ENCODE measurements at regions not wholly inside any gene's neighbourhood (a gene's known extent, or its start where the extent isn't known, plus 50 kb on each side); places are given as distances from the start of the nearest gene placed in this dataset.

DNA sequence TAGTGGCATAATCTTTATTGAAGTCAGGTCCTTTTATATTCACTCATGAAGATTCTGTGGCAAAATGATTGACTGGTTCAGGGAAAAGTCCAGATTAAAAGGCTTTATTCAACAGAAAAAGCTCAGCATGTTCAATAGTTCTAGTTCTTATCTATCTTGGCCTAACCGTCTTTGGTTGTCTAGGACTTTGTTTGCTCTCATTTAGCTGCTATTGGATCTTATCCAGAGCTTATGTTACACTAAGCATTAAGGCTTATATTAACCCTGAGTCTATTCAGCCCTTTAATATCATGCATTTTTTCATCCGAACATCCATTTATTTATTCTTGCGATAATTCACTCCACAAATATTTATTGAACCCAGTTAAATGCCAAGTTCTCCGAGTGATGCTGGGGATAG lies 601.0 kb upstream of the SGO1 start:
- Histone ChIP-seq H2AFZ (no peak overlapping the region), H3F3A (ENCODE audit: insufficient read depth) (no peaks in the 10 kb centered on the region), H3K36me3 (ENCODE audit: low read depth) (no peaks in the 10 kb centered on the region), H3K4me3 (no peak overlapping the region), H3K4me2 (ENCODE audit: unreplicated experiment) (no peak overlapping the region), H3K27me3 (replicated peaks; ENCODE audit: insufficient read depth) (no peaks in the 10 kb centered on the region), H3K4me1 (ENCODE audit: insufficient read depth) (no peaks in the 10 kb centered on the region), H3K79me2 (ENCODE audit: insufficient read depth) (no peaks in the 10 kb centered on the region), H3K9me3 (ENCODE audit: low read depth) (no peaks in the 10 kb centered on the region), H3K27ac (no peak overlapping the region), H4K20me1 (ENCODE audit: insufficient read depth) (no peaks in the 10 kb centered on the region), H3K9me2 (ENCODE audit: insufficient read depth) (no peaks in the 10 kb centered on the region), H3K9ac (no peak overlapping the region)
- no peak for DNase-seq
- 64 to 68% methylated on average over 4 of the region's 4 CpGs for WGBS, 2 experiments (ENCODE audit: low coverage in 1 of 2, low lambda C conversion rate in 2 of 2, missing lambda C conversion rate in 2 of 2)
- TF ChIP-seq EZH2 (IDR thresholded peaks at IDR 0.05; ENCODE audit: insufficient read depth, poor library complexity, severe bottlenecking) = no peak
- no peak for TF ChIP-seq EZH2phosphoT487 (IDR thresholded peaks at IDR 0.05; ENCODE audit: insufficient read depth, low read depth)
- in situ Hi-C loops (cut with MboI) = no loop called here

DNA sequence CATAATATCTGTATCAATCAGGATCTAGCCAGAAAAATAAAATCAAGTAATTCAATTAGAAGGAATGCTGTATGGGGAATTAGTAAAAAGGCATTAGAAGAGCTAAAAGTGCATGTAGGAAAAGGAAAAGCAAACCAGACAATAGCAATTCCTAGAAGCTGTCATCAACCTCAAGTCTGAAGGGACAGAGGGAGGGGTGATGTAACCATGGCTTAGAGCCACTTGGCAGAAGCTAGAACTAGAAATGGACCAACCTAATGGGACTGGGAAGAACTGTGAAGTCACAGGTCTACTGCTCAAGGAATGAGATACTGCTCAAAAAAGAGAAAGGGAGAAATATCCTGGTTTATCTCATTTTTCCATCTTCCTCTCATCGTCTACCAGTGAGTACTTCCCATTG lies 590.7 kb upstream of the SGO1 start:
- H3K4me3 ChIP-seq = no peak overlapping the region
- 39 to 75% methylated on average over 1 of the region's 1 CpG for WGBS, 2 experiments (ENCODE audit: low coverage in 1 of 2, low lambda C conversion rate in 2 of 2, missing lambda C conversion rate in 2 of 2)
- DNase-seq = no peak

DNA sequence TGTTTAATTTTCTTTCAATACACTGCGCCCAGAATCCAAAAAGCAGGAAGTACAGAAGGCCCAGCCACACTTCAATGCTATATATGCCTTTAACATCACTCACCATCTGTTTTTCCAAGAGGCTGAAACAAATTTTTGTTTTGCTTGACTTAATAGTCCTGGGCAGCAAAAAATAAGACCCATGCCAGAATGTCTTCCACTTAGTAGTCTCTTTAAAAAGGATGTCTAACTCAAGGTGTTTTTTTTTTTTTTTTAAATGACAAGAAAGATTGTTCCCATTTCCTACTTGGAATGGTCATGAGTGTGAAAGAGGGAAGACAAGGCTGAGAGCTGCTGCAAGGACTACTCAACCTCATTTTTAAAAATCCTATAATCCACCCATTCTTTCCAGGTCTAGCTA lies 590.3 kb upstream of the SGO1 start:
- no peaks in the 10 kb centered on the region for H3K9me2 ChIP-seq (ENCODE audit: insufficient read depth)
- in situ Hi-C loops (cut with MboI) = no loop called here

More for the DNA sequence above, 590.7 kb upstream of the SGO1 start:
- H3K9me3 ChIP-seq (ENCODE audit: low read depth) = no peaks in the 10 kb centered on the region
- no peaks in the 10 kb centered on the region for H4K20me1 ChIP-seq (ENCODE audit: insufficient read depth)
- no peaks in the 10 kb centered on the region for H3K79me2 ChIP-seq (ENCODE audit: insufficient read depth)
- in situ Hi-C loops (cut with MboI) = no loop called here
- H3K4me2 ChIP-seq (ENCODE audit: unreplicated experiment) = no peak overlapping the region
- no peaks in the 10 kb centered on the region for H3F3A ChIP-seq (ENCODE audit: insufficient read depth)
- no peaks in the 10 kb centered on the region; the same call in 1 of the 2 replicates for H3K27me3 ChIP-seq (replicated peaks; ENCODE audit: insufficient read depth)
- H3K9me2 ChIP-seq (ENCODE audit: insufficient read depth) = no peaks in the 10 kb centered on the region
- TF ChIP-seq EZH2phosphoT487 (IDR thresholded peaks at IDR 0.05; ENCODE audit: insufficient read depth, low read depth) = no peak
- no peak for TF ChIP-seq EZH2 (IDR thresholded peaks at IDR 0.05; ENCODE audit: insufficient read depth, poor library complexity, severe bottlenecking)
- H3K36me3 ChIP-seq (ENCODE audit: low read depth) = no peaks in the 10 kb centered on the region
- no peak overlapping the region for H3K9ac ChIP-seq
- no peak overlapping the region for H2AFZ ChIP-seq
- H3K4me1 ChIP-seq (ENCODE audit: insufficient read depth) = no peaks in the 10 kb centered on the region
- H3K27ac ChIP-seq = no peak overlapping the region

DNA sequence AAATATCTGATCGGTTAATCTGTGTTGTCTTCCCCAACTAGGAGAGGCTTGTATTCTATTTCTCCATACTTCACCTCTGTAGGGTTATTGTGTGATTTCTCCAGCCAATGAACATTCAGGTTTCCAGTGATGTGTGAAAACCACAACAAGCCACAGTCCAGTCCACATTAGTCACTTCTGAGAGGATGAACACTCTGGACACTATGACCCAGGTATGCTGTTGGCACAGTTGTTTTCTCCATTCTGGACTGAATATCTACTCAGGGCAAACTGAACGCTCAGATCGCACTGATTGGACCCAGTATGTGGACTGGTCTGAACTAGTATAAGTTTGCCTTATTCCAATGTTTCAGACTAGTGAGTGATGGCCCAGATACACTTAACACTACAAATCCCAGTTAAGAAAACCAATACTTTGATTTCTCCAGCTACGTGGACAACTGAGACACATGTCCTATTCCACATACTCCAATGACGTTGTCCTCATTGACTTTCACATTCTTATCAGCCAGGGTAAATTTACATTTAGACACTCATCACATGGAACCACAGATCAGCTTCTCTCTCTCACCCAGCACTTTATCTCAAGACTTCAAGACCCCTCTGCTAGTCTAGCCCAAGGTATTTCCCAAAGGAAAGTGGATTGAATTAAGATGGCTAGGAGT lies 587.4 kb upstream of the SGO1 start:
- in situ Hi-C loops (cut with MboI) = no loop called here

More for the DNA sequence above, 590.3 kb upstream of the SGO1 start:
- H3K36me3 ChIP-seq (ENCODE audit: low read depth) = no peaks in the 10 kb centered on the region
- H3K4me3 ChIP-seq = no peak overlapping the region
- no peaks in the 10 kb centered on the region for H3K9me3 ChIP-seq (ENCODE audit: low read depth)
- no peak overlapping the region for H3K4me2 ChIP-seq (ENCODE audit: unreplicated experiment)
- H3K79me2 ChIP-seq (ENCODE audit: insufficient read depth) = no peaks in the 10 kb centered on the region
- no peak for DNase-seq
- WGBS, 2 experiments (ENCODE audit: low coverage in 1 of 2, low lambda C conversion rate in 2 of 2, missing lambda C conversion rate in 2 of 2) = 19 to 22% methylated on average over 1 of the region's 1 CpG
- H3K4me1 ChIP-seq (ENCODE audit: insufficient read depth) = no peaks in the 10 kb centered on the region
- no peak overlapping the region for H3K9ac ChIP-seq
- TF ChIP-seq EZH2 (IDR thresholded peaks at IDR 0.05; ENCODE audit: insufficient read depth, poor library complexity, severe bottlenecking) (no peak), EZH2phosphoT487 (IDR thresholded peaks at IDR 0.05; ENCODE audit: insufficient read depth, low read depth) (no peak)
- no peaks in the 10 kb centered on the region for H3F3A ChIP-seq (ENCODE audit: insufficient read depth)
- no peak overlapping the region for H3K27ac ChIP-seq
- H2AFZ ChIP-seq = no peak overlapping the region
- no peaks in the 10 kb centered on the region; the same call in 1 of the 2 replicates for H3K27me3 ChIP-seq (replicated peaks; ENCODE audit: insufficient read depth)
- no peaks in the 10 kb centered on the region for H4K20me1 ChIP-seq (ENCODE audit: insufficient read depth)

More for the DNA sequence above, 587.4 kb upstream of the SGO1 start:
- H3K4me1 ChIP-seq (ENCODE audit: insufficient read depth) = no peaks in the 10 kb centered on the region
- H3K9me3 ChIP-seq (ENCODE audit: low read depth) = no peaks in the 10 kb centered on the region
- H3K4me2 ChIP-seq (ENCODE audit: unreplicated experiment) = no peak overlapping the region
- no peaks in the 10 kb centered on the region for H3K79me2 ChIP-seq (ENCODE audit: insufficient read depth)
- no peaks in the 10 kb centered on the region for H3F3A ChIP-seq (ENCODE audit: insufficient read depth)
- no peaks in the 10 kb centered on the region for H3K36me3 ChIP-seq (ENCODE audit: low read depth)
- no peaks in the 10 kb centered on the region; the same call in 1 of the 2 replicates for H3K27me3 ChIP-seq (replicated peaks; ENCODE audit: insufficient read depth)
- H3K4me3 ChIP-seq = no peak overlapping the region
- DNase-seq = no peak
- no peak overlapping the region for H3K9ac ChIP-seq
- no peak overlapping the region for H3K27ac ChIP-seq
- H3K9me2 ChIP-seq (ENCODE audit: insufficient read depth) = no peaks in the 10 kb centered on the region
- no peaks in the 10 kb centered on the region for H4K20me1 ChIP-seq (ENCODE audit: insufficient read depth)
- 77 to 78% methylated on average over 5 of the region's 5 CpGs for WGBS, 2 experiments (ENCODE audit: low coverage in 1 of 2, low lambda C conversion rate in 2 of 2, missing lambda C conversion rate in 2 of 2)
- no peak overlapping the region for H2AFZ ChIP-seq
- TF ChIP-seq EZH2 (IDR thresholded peaks at IDR 0.05; ENCODE audit: insufficient read depth, poor library complexity, severe bottlenecking) (no peak), EZH2phosphoT487 (IDR thresholded peaks at IDR 0.05; ENCODE audit: insufficient read depth, low read depth) (no peak)
